Hematopoietic multipotent progenitor cell (in vitro differentiated cells): ENCODE measurements at regions not wholly inside any gene's neighbourhood (a gene's known extent, or its start where the extent isn't known, plus 50 kb on each side); places are given as distances from the start of the nearest gene placed in this dataset.
A peak's percentile ranks its signal among the peaks of the same experiment; 100 is the strongest.

Source experiments
- DNase-seq, 3 donors: peaks; one replicate each; pipeline ENCODE4 v3.0.0-alpha.2; 2011 to 2015; ENCODE audit warnings: low read depth in 2 of 3, low spot score in 2 of 3

- no peak for DNase-seq
Observed at GRCh38 chr4:81903212-81903611, 431.5 kb upstream of the RASGEF1B start.

GRCh38 chr4:81898862-81899504 is 427.3 kb upstream of the RASGEF1B start:
- DNase-seq: no peak

GRCh38 chr4:81896936-81897335 is 425.2 kb upstream of the RASGEF1B start:
- no peak for DNase-seq

- no peak for DNase-seq
Observed at GRCh38 chr4:81891005-81891996, 419.6 kb upstream of the RASGEF1B start.

- peak in 1 of 3 donors; percentile 16 for DNase-seq
Observed at GRCh38 chr4:81884986-81885385, 413.3 kb upstream of the RASGEF1B start.

- peak in 1 of 3 donors; percentile 49 for DNase-seq
Observed at GRCh38 chr4:81883530-81884450, 412.1 kb upstream of the RASGEF1B start.

- DNase-seq: no peak
Observed at GRCh38 chr4:81883004-81883403, 411.3 kb upstream of the RASGEF1B start.

- no peak for DNase-seq
Observed at GRCh38 chr4:81881855-81882621, 410.3 kb upstream of the RASGEF1B start.

GRCh38 chr4:81876106-81876505 is 404.4 kb upstream of the RASGEF1B start:
- DNase-seq: no peak

- no peak for DNase-seq
Observed at GRCh38 chr4:81874661-81875515, 403.2 kb upstream of the RASGEF1B start.

- DNase-seq: no peak
Observed at GRCh38 chr4:81870275-81870674, 398.6 kb upstream of the RASGEF1B start.

GRCh38 chr4:81860111-81860510 is 388.4 kb upstream of the RASGEF1B start:
- DNase-seq: no peak

- no peak for DNase-seq
Observed at GRCh38 chr4:81854406-81854805, 382.7 kb upstream of the RASGEF1B start.

GRCh38 chr4:81852031-81852715 is 380.5 kb upstream of the RASGEF1B start:
- DNase-seq: no peak

GRCh38 chr4:81850701-81851100 is 379.0 kb upstream of the RASGEF1B start:
- no peak for DNase-seq

GRCh38 chr4:81845761-81846160 is 374.1 kb upstream of the RASGEF1B start:
- no peak for DNase-seq

- peak in 1 of 3 donors; percentile 7 for DNase-seq
Observed at GRCh38 chr4:81845273-81845672, 373.6 kb upstream of the RASGEF1B start.

GRCh38 chr4:81844717-81845116 is 373.0 kb upstream of the RASGEF1B start:
- peak; percentile 26 to 96 (median 84) for DNase-seq
